Tibial artery (tissue), 4 donors: ENCODE measurements at regions not wholly inside any gene's neighbourhood (a gene's known extent, or its start where the extent isn't known, plus 50 kb on each side); places are given as distances from the start of the nearest gene placed in this dataset.

Source experiments
- DNase-seq, 2 donors: peaks; one replicate each; pipeline ENCODE4 v3.0.0-alpha.2; 2019
- H3K27ac ChIP-seq, 2 donors: fragments of 200-600 bp; sonication (generic) in 1 of 2; 1 replicate in 1 of 2; 2 replicates in 1 of 2; pipeline ENCODE4 v1.5.1; 2018 to 2019; ENCODE audit warnings: mild to moderate bottlenecking in 1 of 2
- H3K27me3 ChIP-seq, 2 donors: fragments of 200-600 bp; sonication (generic) in 1 of 2; one replicate each; pipeline versions ENCODE4 v1.5.1 to v1.6.0; 2016 to 2019
- H3K36me3 ChIP-seq, 3 donors: fragments of 200-600 bp; sonication (generic) in 2 of 3; one replicate each; pipeline ENCODE4 v1.5.1; 2016 to 2019; ENCODE audit warnings: mild to moderate bottlenecking in 2 of 3
- H3K4me1 ChIP-seq, 4 donors: fragments of 200-600 bp; sonication (generic) in 2 of 4; 1 replicate in 3 of 4; 2 replicates in 1 of 4; pipeline ENCODE4 v1.5.1; 2016 to 2019
- H3K4me3 ChIP-seq, 2 donors: fragments of 200-600 bp; sonication (generic) in 1 of 2; 1 replicate in 1 of 2; 2 replicates in 1 of 2; pipeline ENCODE4 v1.5.1; 2018 to 2019; ENCODE audit warnings: mild to moderate bottlenecking in 2 of 2
- H3K9me3 ChIP-seq, 3 donors: fragments of 200-600 bp; sonication (generic) in 1 of 3; one replicate each; pipeline ENCODE4 v1.5.1; 2016 to 2019
- CTCF ChIP-seq, 2 experiments: fragments of 200-600 bp in 1 of 2; fragments of 450-650 bp in 1 of 2; IDR thresholded peaks; one replicate each; pipeline ENCODE4 v1.5.1; 2017 to 2019; ENCODE audit warnings: antibody characterized with exemption in 2 of 2, mild to moderate bottlenecking in 1 of 2, moderate library complexity in 1 of 2
- intact Hi-C: fragments of 100-400 bp; cut with DNase I; formaldehyde crosslinking; loops from one replicate; pipeline ENCODE4 v1.15.0; 2023; ENCODE audit warnings: low total_unique reads

GRCh38 chr17:13405080-13405479 is 196.6 kb downstream of the HS3ST3A1 start:
- no peaks in the 10 kb centered on the region for H3K36me3 ChIP-seq
- intact Hi-C loops = no loop called here
- H3K27me3 ChIP-seq = no peaks in the 10 kb centered on the region
- H3K9me3 ChIP-seq = no peaks in the 10 kb centered on the region
- no peaks in the 10 kb centered on the region for H3K4me1 ChIP-seq
- no peak overlapping the region for H3K27ac ChIP-seq
- no peak for DNase-seq
- no peak overlapping the region for H3K4me3 ChIP-seq
- TF ChIP-seq CTCF (IDR thresholded peaks at IDR 0.05) = no peak

GRCh38 chr17:13403982-13404946 is 197.5 kb downstream of the HS3ST3A1 start:
- H3K4me1 ChIP-seq = no peaks in the 10 kb centered on the region
- intact Hi-C loops = no loop called here
- H3K9me3 ChIP-seq = no peaks in the 10 kb centered on the region
- H3K27me3 ChIP-seq = no peaks in the 10 kb centered on the region
- no peak overlapping the region for H3K4me3 ChIP-seq
- TF ChIP-seq CTCF (IDR thresholded peaks at IDR 0.05) = no peak
- no peak for DNase-seq
- H3K36me3 ChIP-seq = no peaks in the 10 kb centered on the region
- H3K27ac ChIP-seq = no peak overlapping the region

- Histone ChIP-seq H3K4me3 (no peak overlapping the region), H3K4me1 (no peaks in the 10 kb centered on the region), H3K36me3 (no peaks in the 10 kb centered on the region), H3K9me3 (no peaks in the 10 kb centered on the region), H3K27me3 (no peaks in the 10 kb centered on the region), H3K27ac (no peak overlapping the region)
- no peak for TF ChIP-seq CTCF (IDR thresholded peaks at IDR 0.05)
- DNase-seq = no peak
- intact Hi-C loops = no loop called here
These were observed 201.2 kb downstream of the HS3ST3A1 start for GRCh38 chr17:13400491-13400890.

GRCh38 chr17:13398853-13399252 is 202.9 kb downstream of the HS3ST3A1 start:
- TF ChIP-seq CTCF (IDR thresholded peaks at IDR 0.05) = no peak
- H3K27ac ChIP-seq = no peak overlapping the region
- no peaks in the 10 kb centered on the region for H3K36me3 ChIP-seq
- no peaks in the 10 kb centered on the region for H3K27me3 ChIP-seq
- intact Hi-C loops = no loop called here
- DNase-seq = no peak
- no peak overlapping the region for H3K4me3 ChIP-seq
- H3K9me3 ChIP-seq = no peaks in the 10 kb centered on the region
- no peaks in the 10 kb centered on the region for H3K4me1 ChIP-seq

GRCh38 chr17:13398091-13398490 is 203.6 kb downstream of the HS3ST3A1 start:
- H3K9me3 ChIP-seq = no peaks in the 10 kb centered on the region
- no peak for DNase-seq
- TF ChIP-seq CTCF (IDR thresholded peaks at IDR 0.05) = no peak
- no peaks in the 10 kb centered on the region for H3K27me3 ChIP-seq
- no peaks in the 10 kb centered on the region for H3K36me3 ChIP-seq
- intact Hi-C loops = no loop called here
- H3K27ac ChIP-seq = no peak overlapping the region
- no peak overlapping the region for H3K4me3 ChIP-seq
- H3K4me1 ChIP-seq = no peaks in the 10 kb centered on the region
